ENCODE measurements at regions not wholly inside any gene's neighbourhood (a gene's known extent, or its start where the extent isn't known, plus 50 kb on each side); places are given as distances from the start of the nearest gene placed in this dataset.
"Not testable (repeated sequence)": the region's sequence is repeated elsewhere in the genome, so short reads cannot be mapped to it uniquely, and the experiment has no call there.

DNA sequence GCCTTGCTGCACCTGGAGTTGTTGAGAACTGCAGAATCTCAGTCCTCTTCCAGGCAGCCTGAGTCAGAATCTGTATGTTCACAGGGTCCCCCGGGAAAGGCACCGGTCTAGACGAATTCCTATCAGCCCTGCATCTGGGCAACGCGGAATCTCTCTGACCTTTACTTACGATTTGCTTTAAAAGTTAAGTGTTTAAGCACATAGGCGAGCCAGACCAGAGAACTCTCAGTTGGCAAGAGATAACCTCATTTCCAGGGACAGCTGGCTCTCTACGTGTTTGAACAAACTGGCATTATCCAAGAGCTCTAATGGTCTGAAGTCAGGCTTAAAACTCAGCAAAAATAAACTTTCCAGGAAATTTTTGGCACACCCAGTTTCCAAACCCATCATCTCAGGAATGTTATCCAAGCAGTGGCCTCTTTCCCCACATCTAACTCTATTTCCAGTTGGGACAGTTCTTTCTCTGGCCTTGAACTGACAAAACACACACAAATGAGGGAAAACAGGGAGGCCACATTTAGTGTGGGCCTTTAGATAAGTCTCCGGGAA, 53.4 kb downstream of the HES1 start:
- no peak for DNase-seq (ENCODE audit: low read depth)

DNA sequence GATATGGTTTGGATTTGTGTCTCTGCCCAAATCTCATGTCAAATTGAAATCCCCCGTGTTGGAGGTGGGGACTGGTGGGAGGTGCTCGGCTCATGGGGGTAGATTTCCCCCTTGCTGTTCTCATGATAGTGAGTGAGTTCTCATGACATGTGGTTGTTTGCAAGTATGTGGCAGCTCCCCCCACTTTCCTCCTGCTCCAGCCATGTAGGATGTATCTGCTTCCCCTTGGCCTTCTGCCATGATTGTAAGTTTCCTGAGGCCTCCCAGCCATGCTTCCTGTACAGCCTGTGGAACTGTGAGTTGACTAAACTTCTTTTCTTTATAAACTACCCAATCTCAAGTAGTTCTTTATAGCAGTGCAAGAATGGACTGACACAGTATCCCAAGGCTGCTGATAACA, 55.9 kb downstream of the HES1 start:
- DNase-seq (ENCODE audit: low read depth), result not testable (repeated sequence)

DNA sequence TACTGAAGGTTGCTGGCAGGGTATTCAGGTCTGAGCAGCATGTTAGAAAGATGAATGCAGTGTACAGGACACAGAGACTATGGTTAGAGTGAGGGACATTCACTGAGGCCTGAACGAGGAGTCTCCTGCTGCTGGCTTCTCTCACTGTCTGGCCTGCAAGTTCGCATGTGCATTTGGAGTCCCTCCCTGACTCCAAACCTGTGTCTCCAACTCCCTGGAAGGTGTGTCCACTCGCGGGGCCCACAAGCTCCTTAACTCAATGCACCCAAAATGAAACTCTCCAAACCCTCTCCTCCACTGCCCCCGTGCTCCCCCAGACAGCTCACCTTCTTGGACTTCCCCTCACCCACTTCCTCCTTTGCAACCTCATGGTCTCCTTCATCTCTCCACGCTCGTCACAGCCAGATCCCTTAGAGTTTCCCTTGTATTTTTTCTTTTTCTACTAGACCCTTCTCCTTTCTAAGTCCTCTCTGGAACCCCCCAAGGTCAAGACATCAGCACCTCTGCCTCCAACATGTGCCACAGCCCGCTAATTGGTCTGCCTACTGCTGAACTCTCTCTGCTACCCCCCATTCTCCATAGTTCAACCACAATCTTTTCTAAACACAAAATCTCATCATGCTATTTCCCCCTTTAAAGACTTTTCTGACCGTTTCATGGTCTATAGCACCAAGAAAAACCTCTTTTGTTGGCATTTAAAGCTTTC, 58.3 kb downstream of the HES1 start:
- DNase-seq (ENCODE audit: low read depth), result no peak

DNA sequence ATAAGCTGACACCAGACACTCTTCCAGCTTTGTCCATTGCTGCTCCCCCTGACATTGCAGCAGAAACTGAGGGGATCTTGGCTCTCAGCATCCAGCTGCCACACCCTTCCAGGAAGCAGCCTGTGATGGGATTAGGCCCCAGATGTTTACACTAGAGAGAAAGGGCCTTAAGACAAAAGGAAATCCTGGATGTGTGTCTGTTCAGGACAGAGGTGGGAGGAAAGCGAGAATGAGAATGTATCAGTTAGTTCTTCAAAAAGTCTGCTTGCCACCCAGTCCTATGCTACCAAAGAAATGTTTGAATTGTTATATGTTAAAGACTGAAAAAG, 58.8 kb downstream of the HES1 start:
- DNase-seq (ENCODE audit: low read depth), result no peak

DNA sequence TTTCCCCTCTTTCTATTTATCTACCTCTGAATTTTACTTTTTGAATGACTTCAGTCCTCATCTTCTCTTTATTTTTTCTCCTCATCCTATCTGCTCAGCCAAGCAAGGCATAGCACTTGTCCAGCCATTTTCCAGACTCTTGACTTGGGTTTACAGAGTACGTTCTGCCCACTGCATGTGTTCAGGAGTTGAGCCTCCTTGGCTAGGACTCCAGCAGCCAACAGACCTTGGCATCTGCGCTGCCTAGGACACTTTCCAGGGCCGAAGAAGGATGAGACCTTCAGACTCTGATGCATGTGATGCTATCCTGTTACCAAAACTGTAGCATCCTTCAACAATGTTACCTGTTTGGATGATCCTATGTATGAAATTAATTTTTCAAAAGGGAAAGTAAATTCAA, 59.7 kb downstream of the HES1 start:
- no peak for DNase-seq (ENCODE audit: low read depth)

DNA sequence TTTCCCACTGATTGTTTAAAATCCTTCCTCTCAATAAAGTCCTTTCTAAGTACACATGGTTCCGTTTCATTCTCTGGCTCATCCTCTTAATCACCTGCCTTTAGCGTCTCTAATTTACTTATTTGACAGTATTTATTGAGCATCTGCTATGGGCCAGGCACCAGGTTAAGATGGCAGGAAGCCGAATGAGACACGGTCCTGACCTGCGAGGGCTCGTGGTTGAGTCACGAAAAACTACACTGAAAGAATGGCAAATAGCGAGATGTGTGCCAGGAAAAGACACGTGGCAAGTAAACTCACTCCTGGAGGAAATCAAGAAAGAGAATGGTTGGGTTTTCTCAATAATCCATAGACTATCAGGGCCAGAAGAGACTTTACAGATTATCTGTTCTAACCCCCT, 60.9 kb downstream of the HES1 start:
- DNase-seq (ENCODE audit: low read depth), result no peak

DNA sequence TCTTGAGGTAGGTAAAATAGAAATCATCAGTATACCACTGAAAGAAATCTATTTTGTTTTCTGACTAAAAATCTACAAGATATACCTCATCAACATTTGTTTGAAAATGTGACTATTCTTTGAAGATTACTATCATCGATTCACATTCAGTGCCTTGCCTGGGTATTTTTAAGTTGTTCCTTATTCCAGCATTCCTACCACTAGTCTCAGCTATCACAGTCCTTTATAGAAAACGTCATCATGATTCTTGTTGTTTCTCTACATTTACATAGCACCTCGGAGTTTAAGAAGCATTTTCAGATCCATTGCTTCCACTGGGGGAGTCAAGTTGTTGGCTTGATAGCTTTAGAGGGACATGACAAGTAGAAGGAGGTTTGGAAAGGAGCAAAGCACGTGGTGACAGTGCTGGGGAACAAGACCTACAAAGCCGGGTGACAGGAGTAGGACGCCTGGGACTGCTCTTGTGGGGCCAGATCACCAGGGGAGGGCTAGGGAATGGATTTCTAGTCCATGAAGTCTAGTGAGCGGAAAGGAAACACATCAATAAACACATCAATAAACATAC, 61.5 kb downstream of the HES1 start:
- DNase-seq (ENCODE audit: low read depth), result no peak

DNA sequence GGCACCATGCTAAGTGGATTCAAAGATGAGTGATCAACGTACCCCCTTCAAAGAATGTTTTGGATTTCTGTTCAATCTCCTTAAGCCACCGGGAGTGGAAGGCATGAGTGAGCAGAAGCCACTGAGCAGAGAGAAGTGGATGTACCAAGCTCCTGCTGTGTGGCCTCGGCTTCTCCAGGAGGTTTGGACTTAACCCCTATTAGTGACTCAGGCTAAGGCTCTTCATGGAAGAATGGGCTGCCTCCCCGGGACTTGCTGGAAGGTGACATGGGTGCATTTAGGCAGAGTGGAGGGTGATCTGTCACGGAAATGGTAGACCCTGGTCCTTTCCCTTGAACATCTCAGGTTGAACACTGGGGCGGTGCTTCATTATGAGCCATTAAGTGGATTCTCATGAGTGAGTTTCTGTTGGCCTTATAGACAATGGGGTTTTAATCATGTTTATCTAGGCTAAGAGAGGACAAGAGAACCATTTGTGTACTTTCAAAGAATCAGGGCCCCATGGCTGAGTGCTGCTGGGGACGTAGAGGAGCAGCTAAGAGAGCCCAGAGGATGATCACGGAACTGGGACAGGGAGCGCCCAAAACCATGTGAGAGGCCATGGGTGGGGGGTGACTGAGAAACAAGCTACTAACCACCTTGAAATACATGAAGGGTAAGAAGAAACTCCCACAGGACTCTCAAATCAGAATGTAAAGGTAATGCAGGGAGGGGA, 62.2 kb downstream of the HES1 start:
- no peak for DNase-seq (ENCODE audit: low read depth)

DNA sequence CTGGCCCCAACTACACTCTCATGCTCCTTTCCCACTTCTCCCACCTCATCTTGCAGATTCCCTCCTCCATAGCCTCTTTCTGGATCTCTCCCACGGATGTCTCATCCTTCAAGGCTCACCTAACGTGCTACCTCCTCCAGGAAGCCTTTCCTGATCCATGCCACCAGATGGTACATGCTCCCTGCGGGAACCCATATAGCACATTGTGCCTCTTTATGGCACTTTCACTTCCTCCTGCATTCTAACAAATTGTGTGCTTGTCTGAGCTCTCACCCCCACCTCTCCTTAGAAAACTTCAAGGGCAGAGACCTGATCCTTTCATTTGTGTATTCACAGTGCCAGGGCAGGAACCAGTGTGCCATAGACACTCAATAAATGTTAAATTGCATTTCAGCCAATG, 63.0 kb downstream of the HES1 start:
- no peak for DNase-seq (ENCODE audit: low read depth)

DNA sequence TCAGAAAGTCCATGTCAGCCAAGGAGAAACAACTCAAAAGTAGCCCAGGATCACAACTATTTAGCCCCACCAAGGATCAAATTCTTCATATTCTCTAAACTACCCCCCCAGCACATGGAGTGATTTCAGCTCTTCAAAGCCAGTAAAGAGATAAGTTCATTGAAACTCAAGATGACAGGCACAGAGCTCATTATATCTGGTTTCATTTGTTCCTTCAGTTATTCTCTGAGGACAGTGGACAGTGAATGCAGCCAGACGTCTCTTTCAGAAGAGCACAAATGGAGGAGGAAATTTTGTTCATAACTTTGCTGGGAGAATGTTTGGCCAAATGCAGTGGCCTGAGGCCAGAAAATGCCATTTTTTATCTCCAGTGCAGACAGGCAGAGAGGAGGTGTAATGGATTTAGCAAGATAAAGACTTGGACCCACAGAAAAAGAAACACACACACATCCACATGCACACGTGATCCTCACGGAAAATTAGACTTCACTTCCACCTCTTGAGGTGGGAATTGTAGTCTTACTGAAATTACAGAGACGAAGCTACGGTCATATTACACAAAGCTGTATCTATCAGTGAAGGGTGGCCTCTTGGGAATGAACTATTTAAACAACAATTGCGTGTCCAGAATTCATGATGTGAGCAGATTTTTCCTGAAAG, 64.6 kb downstream of the HES1 start:
- DNase-seq (ENCODE audit: low read depth), result no peak

DNA sequence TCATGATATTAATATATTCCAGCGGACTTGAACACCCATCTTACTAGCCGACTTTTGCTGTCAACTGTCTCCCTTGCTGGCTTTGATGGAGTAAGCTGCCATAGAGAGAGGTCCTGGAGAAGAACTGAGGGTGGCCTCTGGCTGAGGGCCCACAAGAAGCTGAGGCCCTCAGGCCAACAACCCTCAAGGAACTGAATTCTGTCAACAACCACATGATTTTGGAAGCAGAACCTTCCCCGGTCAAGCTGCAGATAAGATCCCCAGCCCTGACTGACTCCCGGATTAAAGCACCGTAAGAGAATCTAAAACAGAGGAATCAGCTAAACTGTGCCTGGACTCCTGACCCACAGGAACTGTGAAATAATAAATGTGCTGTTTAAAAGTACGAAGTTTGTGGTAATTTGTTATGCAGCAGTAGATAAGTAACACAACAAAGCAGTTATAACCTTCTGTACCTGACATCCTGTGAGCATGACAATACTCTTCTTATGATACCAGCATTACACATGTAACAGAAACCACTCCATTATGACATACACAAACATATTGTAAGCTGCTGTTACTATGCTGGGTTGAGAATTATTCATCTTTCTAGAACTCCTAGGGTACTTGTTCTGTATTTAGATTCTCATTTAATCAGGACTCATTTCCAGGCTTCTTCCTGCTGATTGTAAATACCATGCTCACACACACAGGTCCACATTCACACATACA, 66.2 kb downstream of the HES1 start:
- no peak for DNase-seq (ENCODE audit: low read depth)

DNA sequence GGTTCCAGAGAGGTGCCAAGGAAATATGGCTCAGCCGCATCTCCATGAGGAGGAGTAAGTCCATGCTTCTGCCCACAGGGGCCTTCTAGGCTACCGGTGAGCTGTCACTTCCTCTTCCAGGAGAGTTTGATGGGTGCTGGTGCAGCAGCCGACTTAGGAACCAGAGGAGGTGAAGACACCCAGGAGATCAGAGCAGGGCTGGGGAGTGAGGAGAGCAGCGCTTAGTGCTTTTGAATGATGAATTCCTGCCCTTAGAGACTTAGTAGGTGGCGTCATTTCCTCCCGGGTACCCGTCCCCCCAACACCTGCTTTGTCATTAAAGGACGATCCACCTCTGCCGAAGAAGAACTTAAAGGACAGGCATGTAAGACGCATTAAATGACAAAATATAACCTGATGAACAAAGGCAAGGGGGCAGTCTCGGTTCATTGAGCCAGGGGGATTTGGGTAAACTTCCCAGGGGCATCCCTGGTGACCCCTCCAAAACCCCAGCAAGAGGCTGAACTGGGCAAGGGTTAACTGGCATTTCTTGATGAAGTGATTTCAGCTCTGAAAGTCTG, 67.6 kb downstream of the HES1 start:
- DNase-seq (ENCODE audit: low read depth), result no peak

DNA sequence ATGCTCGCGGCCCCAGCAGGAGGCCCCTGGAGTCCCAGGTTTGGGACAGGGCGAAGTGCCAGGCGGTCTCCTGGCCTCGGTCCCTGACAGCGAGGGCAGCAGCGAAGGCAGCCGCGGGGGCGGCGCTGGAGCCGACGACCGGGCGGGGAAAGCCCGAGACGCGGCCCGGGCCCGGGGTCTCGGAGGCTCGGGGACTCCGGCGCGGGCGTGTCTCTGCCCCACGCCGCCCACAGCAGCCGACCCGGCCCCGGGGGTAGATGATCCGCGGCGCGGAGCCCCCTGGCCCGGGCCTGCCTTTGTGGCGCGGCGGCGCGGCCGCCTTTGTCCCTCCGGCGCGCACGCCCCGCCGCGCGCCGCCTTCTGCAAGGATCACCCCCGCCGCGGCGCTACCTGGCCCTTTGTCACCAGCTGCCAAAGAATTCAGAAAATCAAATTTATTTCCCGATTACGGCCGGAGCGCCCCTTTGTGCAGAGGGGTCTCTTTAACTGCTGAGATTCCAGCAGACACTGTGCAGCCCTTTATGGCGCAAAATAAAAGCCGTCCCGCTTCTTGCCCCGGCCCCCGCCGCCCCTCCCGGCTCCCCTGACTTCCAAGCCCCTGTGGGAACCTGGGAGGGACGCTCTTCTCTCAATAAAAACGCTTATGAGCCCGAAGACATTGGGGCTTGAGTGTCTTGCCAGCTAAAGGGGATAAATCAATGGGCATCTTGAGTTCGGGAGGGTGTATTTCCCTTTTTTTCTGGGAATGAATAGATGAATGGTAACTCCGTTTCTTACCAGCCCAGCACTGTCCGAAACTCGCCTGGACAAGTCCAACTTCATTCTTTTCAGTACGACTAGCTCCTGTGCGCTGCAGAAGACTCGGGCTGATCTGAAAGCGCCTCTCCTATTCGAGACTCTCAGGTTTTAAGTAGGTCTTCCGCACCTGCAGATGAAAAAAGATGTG, 68.4 kb downstream of the HES1 start:
- DNase-seq (ENCODE audit: low read depth), result peak; percentile 31

DNA sequence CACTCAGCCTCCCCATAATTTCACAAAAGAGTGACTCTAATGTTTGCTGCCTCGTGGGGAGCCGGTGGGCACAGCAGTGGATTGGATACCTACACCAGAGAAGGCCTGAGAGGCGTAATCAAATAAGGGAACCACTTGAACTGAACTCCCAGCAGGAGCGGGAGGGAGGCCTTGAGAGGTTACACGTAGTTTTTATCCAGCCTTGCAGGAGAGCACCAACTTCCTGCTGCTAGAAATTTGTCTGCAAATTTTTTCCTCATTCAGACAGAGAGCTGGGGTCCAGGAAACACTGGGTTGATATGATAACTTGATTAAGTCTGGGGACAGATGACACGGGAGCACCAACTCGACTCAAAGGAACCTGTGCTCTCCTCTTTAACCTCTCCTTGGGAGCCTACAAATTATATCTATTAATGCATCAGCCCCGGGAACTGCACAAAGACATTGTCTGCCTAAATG, 69.8 kb downstream of the HES1 start:
- DNase-seq (ENCODE audit: low read depth), result no peak

DNA sequence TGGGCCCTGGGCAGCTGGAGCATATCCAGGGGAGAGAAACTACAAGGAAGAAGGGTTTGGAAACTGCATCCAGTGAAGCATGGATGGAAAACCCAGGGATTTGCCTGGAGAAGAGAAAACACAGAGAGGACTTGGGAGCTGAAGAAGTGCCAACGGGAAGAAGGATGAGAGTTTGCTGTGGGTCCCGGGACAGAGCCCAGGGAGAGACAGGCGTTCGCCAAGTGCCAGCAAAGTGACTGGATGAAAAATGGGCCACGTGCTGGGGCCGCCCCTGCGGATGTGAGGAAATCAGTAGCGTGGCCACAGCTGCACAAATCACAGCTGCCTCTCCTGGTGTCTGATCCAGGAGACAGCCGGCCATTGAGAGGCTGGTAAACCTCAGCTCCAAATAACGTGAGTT, 70.4 kb downstream of the HES1 start:
- no peak for DNase-seq (ENCODE audit: low read depth)

DNA sequence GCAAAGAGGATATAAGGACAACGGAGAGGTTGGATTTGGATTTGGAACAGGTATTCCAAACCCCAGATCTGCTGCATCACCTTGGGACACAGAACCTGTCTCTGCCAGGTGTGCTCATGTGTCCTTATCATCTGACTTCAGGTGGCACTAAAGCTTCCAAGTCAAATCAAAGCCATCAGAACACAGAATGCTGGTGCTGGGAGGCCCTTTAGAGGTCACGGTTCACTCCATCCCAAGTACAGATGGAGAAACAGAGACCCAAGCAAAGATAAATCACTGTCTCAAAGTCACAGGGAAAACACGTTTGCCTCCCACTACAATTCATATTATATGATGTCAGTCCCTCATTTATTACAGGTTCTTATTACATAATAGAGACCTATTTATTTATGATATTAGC, 72.8 kb downstream of the HES1 start:
- no peak for DNase-seq (ENCODE audit: low read depth)

DNA sequence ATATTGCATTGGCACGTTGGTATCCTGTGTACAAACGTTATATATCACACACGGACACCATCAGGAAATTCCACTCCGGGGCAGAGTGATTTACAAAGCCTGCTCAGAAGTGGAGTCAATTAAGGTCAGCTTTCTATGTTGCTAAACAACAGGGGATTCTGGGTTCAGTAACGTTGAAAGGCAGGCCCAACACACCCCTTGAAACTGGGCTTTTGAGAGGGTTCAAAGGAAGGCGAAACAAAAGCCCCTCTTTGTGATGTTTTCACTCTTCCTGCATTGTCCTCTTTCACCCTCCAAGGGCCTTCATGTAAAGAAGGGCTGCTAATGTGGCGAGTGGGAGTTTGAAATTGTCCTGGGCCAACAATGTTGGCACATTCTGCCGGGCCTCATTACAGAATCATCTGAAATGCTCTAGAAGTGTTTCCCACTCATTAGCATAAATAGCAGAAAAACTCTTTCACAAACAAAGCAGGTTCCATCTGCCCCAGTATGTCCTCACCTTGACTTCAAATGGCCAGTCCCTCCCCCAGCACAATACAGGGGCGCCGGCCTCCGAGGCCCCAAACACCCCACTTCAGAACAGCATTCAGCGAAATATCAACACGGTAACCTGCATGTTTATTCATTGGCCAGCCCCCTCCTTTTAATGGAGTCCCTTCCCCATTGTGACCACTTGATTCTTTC, 76.4 kb downstream of the HES1 start:
- DNase-seq (ENCODE audit: low read depth), result no peak

DNA sequence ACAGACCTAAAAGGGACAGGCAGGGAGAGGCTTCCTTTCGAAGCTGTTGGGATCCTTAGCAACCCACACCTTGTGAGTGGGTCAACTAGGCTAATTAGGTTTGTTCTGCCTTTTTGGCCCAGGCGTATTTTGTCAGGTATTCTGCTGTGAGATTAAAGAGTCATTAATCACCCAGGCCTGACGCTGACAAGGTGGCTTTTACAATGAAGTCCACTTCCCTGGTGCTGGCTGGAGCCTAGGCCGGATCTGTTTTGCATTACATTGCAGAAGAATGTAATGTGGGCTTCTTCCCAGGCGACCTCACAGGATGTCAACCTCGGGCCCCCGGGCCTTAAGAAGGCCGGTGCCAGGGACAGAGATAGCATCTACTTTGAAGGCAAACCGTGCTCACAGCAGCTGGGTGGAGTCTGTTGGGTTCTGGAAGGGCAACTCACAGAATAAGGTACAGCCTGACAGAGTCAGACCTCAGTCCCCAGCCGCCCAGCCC, 76.9 kb downstream of the HES1 start:
- DNase-seq (ENCODE audit: low read depth), result no peak

DNA sequence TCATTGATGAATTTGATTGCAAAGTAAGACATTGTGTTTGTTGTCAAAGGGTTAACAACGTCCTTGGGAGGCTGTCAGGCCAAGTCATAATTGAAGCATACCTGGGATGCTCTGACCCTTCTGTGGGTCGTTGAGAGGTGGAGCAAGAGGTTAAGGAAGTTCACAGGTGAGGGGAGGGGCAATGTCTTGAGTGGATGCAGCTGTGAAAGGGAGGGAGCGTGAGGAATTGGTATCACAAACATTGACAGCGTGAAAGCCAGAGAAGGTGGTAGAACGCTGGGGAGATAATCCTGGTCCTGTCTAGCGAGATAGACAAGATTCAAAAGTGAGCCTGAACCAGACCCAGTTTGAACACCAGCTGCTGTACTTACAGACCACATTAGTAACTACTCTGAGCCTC, 79.4 kb downstream of the HES1 start:
- no peak for DNase-seq (ENCODE audit: low read depth)
